GM23248 (cell line): ENCODE measurements at regions not wholly inside any gene's neighbourhood (a gene's known extent, or its start where the extent isn't known, plus 50 kb on each side); places are given as distances from the start of the nearest gene placed in this dataset.

Source experiments
- DNase-seq: peaks from one replicate; pipeline ENCODE4 v3.0.0-alpha.2; 2015
- H2AFZ ChIP-seq: fragments of 200-600 bp; sonication (generic); 2 replicates; pipeline ENCODE4 v1.6.1; 2016; ENCODE audit warnings: antibody characterized with exemption
- H3F3A ChIP-seq: fragments of 200-600 bp; sonication (generic); 2 replicates; pipeline ENCODE4 v1.6.1; 2016; ENCODE audit warnings: mild to moderate bottlenecking, antibody characterized with exemption, mixed run types; ENCODE audit not compliant: insufficient read depth
- H3K27ac ChIP-seq: fragments of 200-600 bp; sonication (generic); 2 replicates; pipeline ENCODE4 v1.5.1; 2016; ENCODE audit warnings: mild to moderate bottlenecking
- H3K27me3 ChIP-seq: fragments of 200-600 bp; sonication (generic); replicated peaks from 2 replicates; pipeline ENCODE4 v1.6.1; 2016; ENCODE audit warnings: mild to moderate bottlenecking; ENCODE audit not compliant: insufficient read depth
- H3K36me3 ChIP-seq: fragments of 200-600 bp; sonication (generic); 2 replicates; pipeline ENCODE4 v1.6.1; 2016; ENCODE audit warnings: low read depth, mild to moderate bottlenecking
- H3K4me1 ChIP-seq: fragments of 200-600 bp; sonication (generic); 2 replicates; pipeline ENCODE4 v1.6.1; 2016; ENCODE audit warnings: mild to moderate bottlenecking; ENCODE audit not compliant: insufficient read depth
- H3K4me2 ChIP-seq: fragments of 200-600 bp; sonication (generic); one replicate; pipeline ENCODE4 v1.6.1; 2016; ENCODE audit warnings: mild to moderate bottlenecking; ENCODE audit not compliant: unreplicated experiment
- H3K4me3 ChIP-seq: fragments of 200-600 bp; sonication (generic); 2 replicates; pipeline ENCODE4 v1.5.1; 2016; ENCODE audit warnings: mild to moderate bottlenecking
- H3K79me2 ChIP-seq: fragments of 200-600 bp; sonication (generic); 2 replicates; pipeline ENCODE4 v1.6.1; 2016; ENCODE audit warnings: mild to moderate bottlenecking; ENCODE audit not compliant: insufficient read depth
- H3K9ac ChIP-seq: fragments of 200-600 bp; sonication (generic); 2 replicates; pipeline ENCODE4 v1.6.1; 2016; ENCODE audit warnings: mild to moderate bottlenecking
- H3K9me2 ChIP-seq: fragments of 200-600 bp; sonication (generic); 2 replicates; pipeline ENCODE4 v1.6.1; 2016; ENCODE audit warnings: mixed run types, mild to moderate bottlenecking, moderate library complexity; ENCODE audit not compliant: insufficient read depth
- H3K9me3 ChIP-seq: fragments of 200-600 bp; sonication (generic); one replicate; pipeline ENCODE4 v1.6.1; 2017; ENCODE audit warnings: low read depth
- H4K20me1 ChIP-seq: fragments of 200-600 bp; sonication (generic); 2 replicates; pipeline ENCODE4 v1.6.0; 2016; ENCODE audit not compliant: insufficient read depth
- EZH2 ChIP-seq: fragments of 200-600 bp; sonication (generic); IDR thresholded peaks from 2 replicates; pipeline ENCODE4 v1.6.1; 2018; ENCODE audit warnings: antibody characterized with exemption, mild to moderate bottlenecking; ENCODE audit not compliant: insufficient read depth, poor library complexity, severe bottlenecking
- EZH2phosphoT487 ChIP-seq: fragments of 200-600 bp; sonication (generic); IDR thresholded peaks from 2 replicates; pipeline ENCODE4 v1.6.1; 2018; ENCODE audit warnings: antibody characterized with exemption, moderate library complexity, mild to moderate bottlenecking, low read depth; ENCODE audit not compliant: insufficient read depth
- whole genome bisulfite sequencing, 2 experiments: methylation state at CpG; one replicate each; pipeline ENCODE4 v1.1.6; 2015 to 2017; ENCODE audit warnings: low lambda C conversion rate in 2 of 2, low coverage in 1 of 2; ENCODE audit errors: missing lambda C conversion rate in 2 of 2; 5-methylcytosine and 5-hydroxymethylcytosine counted together
- in situ Hi-C: fragments of 300-500 bp; cut with MboI; formaldehyde crosslinking; loops from 2 replicates; pipeline ENCODE4 v1.15.0; 2020

- H3K9me2 ChIP-seq: no peaks in the 10 kb centered on the region
- in situ Hi-C loops: no loop called here
- peaks cover 4% of the 10 kb centered on the region; the same call in 1 of the 2 replicates for H3K27me3 ChIP-seq
These were observed 156.6 kb downstream of the UNC5CL start for GRCh38 chr6:40882323-40882997.

GRCh38 chr6:40881501-40881900 lies 157.5 kb downstream of the UNC5CL start:
- Histone ChIP-seq H3K79me2 (no peaks in the 10 kb centered on the region), H3K9ac (no peak overlapping the region), H3K4me2 (no peak overlapping the region), H4K20me1 (no peaks in the 10 kb centered on the region; the same call in 1 of the 2 replicates), H3F3A (no peaks in the 10 kb centered on the region), H3K27me3 (peaks cover 2% of the 10 kb centered on the region; the same call in 1 of the 2 replicates), H3K9me2 (no peaks in the 10 kb centered on the region), H3K36me3 (no peaks in the 10 kb centered on the region), H3K27ac (no peak overlapping the region), H3K4me3 (no peak overlapping the region), H3K4me1 (no peaks in the 10 kb centered on the region), H2AFZ (no peak overlapping the region), H3K9me3 (no peaks in the 10 kb centered on the region)
- in situ Hi-C loops: no loop called here
- WGBS, 2 experiments: 79 to 87% methylated on average over 2 of the region's 2 CpGs
- TF ChIP-seq EZH2phosphoT487 (no peak), EZH2 (no peak)
- DNase-seq: no peak

More at GRCh38 chr6:40882323-40882997, 156.6 kb downstream of the UNC5CL start:
- WGBS, 2 experiments: 50 to 59% methylated on average over 6 of the region's 6 CpGs
- no peak overlapping the region for H3K9ac ChIP-seq
- no peak overlapping the region for H2AFZ ChIP-seq
- TF ChIP-seq EZH2 (no peak), EZH2phosphoT487 (no peak)
- no peak overlapping the region for H3K4me2 ChIP-seq
- H3K9me3 ChIP-seq: no peaks in the 10 kb centered on the region
- H3K36me3 ChIP-seq: no peaks in the 10 kb centered on the region
- H3K79me2 ChIP-seq: no peaks in the 10 kb centered on the region
- DNase-seq: no peak
- no peak overlapping the region for H3K4me3 ChIP-seq
- H4K20me1 ChIP-seq: no peaks in the 10 kb centered on the region; the same call in 1 of the 2 replicates
- H3K4me1 ChIP-seq: no peaks in the 10 kb centered on the region
- no peaks in the 10 kb centered on the region for H3F3A ChIP-seq
- H3K27ac ChIP-seq: no peak overlapping the region

- Histone ChIP-seq H3K79me2 (no peaks in the 10 kb centered on the region), H3K27me3 (peaks cover 4% of the 10 kb centered on the region; the same call in 1 of the 2 replicates), H2AFZ (no peak overlapping the region), H3K27ac (no peak overlapping the region), H3K36me3 (no peaks in the 10 kb centered on the region), H3K4me1 (no peaks in the 10 kb centered on the region), H3F3A (no peaks in the 10 kb centered on the region), H3K9me2 (no peaks in the 10 kb centered on the region), H3K4me2 (no peak overlapping the region), H3K9ac (no peak overlapping the region), H3K4me3 (no peak overlapping the region), H3K9me3 (no peaks in the 10 kb centered on the region), H4K20me1 (no peaks in the 10 kb centered on the region; the same call in 1 of the 2 replicates)
- WGBS, 2 experiments: 81 to 86% methylated on average over 2 of the region's 2 CpGs
- no peak for DNase-seq
- in situ Hi-C loops: no loop called here
- TF ChIP-seq EZH2phosphoT487 (no peak), EZH2 (no peak)
These were observed 158.1 kb downstream of the UNC5CL start for GRCh38 chr6:40880906-40881305.

GRCh38 chr6:40879169-40879568 lies 159.9 kb downstream of the UNC5CL start:
- in situ Hi-C loops: no loop called here
- H3K9ac ChIP-seq: no peak overlapping the region
- H3K27ac ChIP-seq: no peak overlapping the region
- no peaks in the 10 kb centered on the region for H3K36me3 ChIP-seq
- no peaks in the 10 kb centered on the region for H3K79me2 ChIP-seq
- no peaks in the 10 kb centered on the region; the same call in 1 of the 2 replicates for H4K20me1 ChIP-seq
- peaks cover 10% of the 10 kb centered on the region; the same call in 1 of the 2 replicates for H3K27me3 ChIP-seq
- DNase-seq: no peak
- no peak overlapping the region for H2AFZ ChIP-seq
- no peaks in the 10 kb centered on the region for H3F3A ChIP-seq
- H3K9me2 ChIP-seq: no peaks in the 10 kb centered on the region
- no peaks in the 10 kb centered on the region for H3K9me3 ChIP-seq
- 61 to 77% methylated on average over 2 of the region's 2 CpGs for WGBS, 2 experiments
- no peak overlapping the region for H3K4me3 ChIP-seq
- no peaks in the 10 kb centered on the region for H3K4me1 ChIP-seq
- no peak overlapping the region for H3K4me2 ChIP-seq
- TF ChIP-seq EZH2 (no peak), EZH2phosphoT487 (no peak)
